Progenitor cell of endocrine pancreas (in vitro differentiated cells): ENCODE measurements at regions not wholly inside any gene's neighbourhood (a gene's known extent, or its start where the extent isn't known, plus 50 kb on each side); places are given as distances from the start of the nearest gene placed in this dataset.

Experiments used
- DNase-seq: peaks from one replicate; pipeline ENCODE4 v3.0.0; 2021; ENCODE audit warnings: low spot score; ENCODE audit not compliant: unreplicated experiment
- H3K27ac Mint-ChIP-seq: 2 replicates; pipeline ENCODE4 v1.8.0; 2021; ENCODE audit warnings: mild to moderate bottlenecking, moderate library complexity, mixed read lengths
- H3K27me3 Mint-ChIP-seq: 2 replicates; pipeline ENCODE4 v1.8.0; 2021; ENCODE audit warnings: mixed read lengths
- H3K36me3 Mint-ChIP-seq: 2 replicates; pipeline ENCODE4 v1.8.0; 2022; ENCODE audit warnings: mixed read lengths; ENCODE audit not compliant: insufficient read depth
- H3K4me1 Mint-ChIP-seq: 2 replicates; pipeline ENCODE4 v1.8.0; 2021; ENCODE audit warnings: low read depth, mixed read lengths
- H3K4me3 Mint-ChIP-seq: 2 replicates; pipeline ENCODE4 v1.8.0; 2021; ENCODE audit warnings: low read depth, mild to moderate bottlenecking, moderate library complexity, mixed read lengths
- H3K9me3 Mint-ChIP-seq: 2 replicates; pipeline ENCODE4 v1.8.0; 2021; ENCODE audit warnings: low read depth, mixed read lengths
- TF ChIP-seq, protein P1 (sequence below): fragments of 200-600 bp; sonication (generic); IDR thresholded peaks from one replicate; pipeline ENCODE4 v1.5.0; 2021; ENCODE audit warnings: antibody characterized with exemption, mild to moderate bottlenecking; ENCODE audit not compliant: unreplicated experiment

DNA sequence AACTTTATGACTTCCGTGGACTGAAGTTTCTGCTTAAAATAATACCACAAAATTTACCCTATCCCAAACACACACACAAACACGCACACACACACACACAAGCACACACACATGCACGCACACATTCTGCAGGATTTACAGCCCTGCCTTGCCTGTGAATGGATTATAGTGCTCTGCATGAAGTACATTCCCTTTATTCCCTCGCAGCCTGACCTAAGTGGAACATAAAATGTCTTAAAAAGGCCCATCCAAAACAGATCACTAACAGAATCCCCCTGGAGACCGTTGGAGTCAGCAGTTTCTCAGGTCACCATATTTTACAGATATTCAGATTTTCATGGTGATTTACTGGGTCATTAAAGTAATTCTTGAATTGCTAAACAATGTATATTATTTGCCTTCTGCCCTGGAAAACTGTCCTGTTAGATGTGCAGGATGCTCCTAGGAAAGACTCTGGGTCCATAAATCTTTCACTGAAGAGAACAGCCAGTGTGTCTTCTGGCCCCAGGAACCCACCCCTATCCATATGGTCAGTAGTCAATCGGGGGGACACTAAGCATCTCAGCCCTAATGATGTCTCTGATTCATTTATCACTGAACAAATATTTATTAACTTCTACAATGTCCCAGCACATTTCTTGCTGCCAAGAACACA is 587.7 kb upstream of the BOD1L1 start:
- DNase-seq = no peak
- no peak overlapping the region for H3K27ac Mint-ChIP-seq
- peaks cover 1% of the 10 kb centered on the region for H3K36me3 Mint-ChIP-seq
- H3K27me3 Mint-ChIP-seq = no peaks in the 10 kb centered on the region
- no peak overlapping the region for H3K4me3 Mint-ChIP-seq
- TF ChIP-seq, protein P1, sequence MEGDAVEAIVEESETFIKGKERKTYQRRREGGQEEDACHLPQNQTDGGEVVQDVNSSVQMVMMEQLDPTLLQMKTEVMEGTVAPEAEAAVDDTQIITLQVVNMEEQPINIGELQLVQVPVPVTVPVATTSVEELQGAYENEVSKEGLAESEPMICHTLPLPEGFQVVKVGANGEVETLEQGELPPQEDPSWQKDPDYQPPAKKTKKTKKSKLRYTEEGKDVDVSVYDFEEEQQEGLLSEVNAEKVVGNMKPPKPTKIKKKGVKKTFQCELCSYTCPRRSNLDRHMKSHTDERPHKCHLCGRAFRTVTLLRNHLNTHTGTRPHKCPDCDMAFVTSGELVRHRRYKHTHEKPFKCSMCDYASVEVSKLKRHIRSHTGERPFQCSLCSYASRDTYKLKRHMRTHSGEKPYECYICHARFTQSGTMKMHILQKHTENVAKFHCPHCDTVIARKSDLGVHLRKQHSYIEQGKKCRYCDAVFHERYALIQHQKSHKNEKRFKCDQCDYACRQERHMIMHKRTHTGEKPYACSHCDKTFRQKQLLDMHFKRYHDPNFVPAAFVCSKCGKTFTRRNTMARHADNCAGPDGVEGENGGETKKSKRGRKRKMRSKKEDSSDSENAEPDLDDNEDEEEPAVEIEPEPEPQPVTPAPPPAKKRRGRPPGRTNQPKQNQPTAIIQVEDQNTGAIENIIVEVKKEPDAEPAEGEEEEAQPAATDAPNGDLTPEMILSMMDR = no peak
- peaks cover 24% of the 10 kb centered on the region for H3K4me1 Mint-ChIP-seq
- H3K9me3 Mint-ChIP-seq = peaks cover 16% of the 10 kb centered on the region

DNA sequence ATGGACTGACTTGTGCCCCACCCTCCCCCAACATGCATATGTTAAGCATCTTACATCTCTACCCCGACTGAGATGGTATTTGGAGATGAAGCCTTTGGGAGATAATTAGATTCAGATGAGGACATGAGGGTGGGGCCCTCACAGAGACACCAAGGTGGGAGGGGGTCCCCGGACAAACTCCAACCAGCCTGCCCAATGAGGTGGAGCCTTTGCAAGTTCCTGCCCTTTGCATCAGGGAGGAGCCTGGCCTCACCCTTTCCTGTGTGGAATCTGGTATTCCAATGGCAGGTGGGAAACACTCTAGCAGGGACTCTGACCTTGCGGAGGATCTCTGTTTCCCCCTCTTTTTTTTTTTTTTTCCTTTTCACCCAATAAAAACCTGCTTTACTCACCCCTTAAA is 589.9 kb upstream of the BOD1L1 start:
- DNase-seq = no peak
- H3K27me3 Mint-ChIP-seq = no peaks in the 10 kb centered on the region
- TF ChIP-seq, protein P1 = no peak
- H3K9me3 Mint-ChIP-seq = peaks cover 13% of the 10 kb centered on the region
- H3K4me1 Mint-ChIP-seq = peaks cover 31% of the 10 kb centered on the region
- H3K36me3 Mint-ChIP-seq = peaks cover 1% of the 10 kb centered on the region
- no peak overlapping the region for H3K27ac Mint-ChIP-seq
- H3K4me3 Mint-ChIP-seq = no peak overlapping the region

DNA sequence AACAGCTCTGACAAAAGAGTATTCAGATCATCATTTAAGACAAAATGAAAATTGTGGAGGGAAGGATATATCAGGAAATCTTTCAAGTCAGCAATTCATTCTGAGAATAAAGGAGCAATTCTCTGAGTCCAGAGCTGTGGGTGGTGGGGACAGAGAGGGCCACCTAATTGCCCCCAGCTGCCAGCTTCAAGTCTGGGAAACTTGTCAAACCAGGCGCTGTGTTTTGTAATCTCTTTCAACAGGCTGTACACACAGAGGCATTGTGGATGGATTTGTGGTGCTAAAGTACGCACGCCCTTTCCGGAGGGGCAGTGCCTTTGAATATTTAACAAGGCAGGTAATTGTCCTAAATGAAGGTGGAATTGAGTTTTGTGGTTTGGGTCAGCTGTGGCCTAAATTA is 591.1 kb upstream of the BOD1L1 start:
- Mint-ChIP-seq H3K36me3 (no peaks in the 10 kb centered on the region), H3K9me3 (peaks cover 6% of the 10 kb centered on the region), H3K27ac (peak overlapping the region; percentile 60), H3K27me3 (no peaks in the 10 kb centered on the region), H3K4me3 (peak overlapping the region; percentile 19), H3K4me1 (peaks cover 39% of the 10 kb centered on the region)
- DNase-seq = no peak
- TF ChIP-seq, protein P1 = no peak

DNA sequence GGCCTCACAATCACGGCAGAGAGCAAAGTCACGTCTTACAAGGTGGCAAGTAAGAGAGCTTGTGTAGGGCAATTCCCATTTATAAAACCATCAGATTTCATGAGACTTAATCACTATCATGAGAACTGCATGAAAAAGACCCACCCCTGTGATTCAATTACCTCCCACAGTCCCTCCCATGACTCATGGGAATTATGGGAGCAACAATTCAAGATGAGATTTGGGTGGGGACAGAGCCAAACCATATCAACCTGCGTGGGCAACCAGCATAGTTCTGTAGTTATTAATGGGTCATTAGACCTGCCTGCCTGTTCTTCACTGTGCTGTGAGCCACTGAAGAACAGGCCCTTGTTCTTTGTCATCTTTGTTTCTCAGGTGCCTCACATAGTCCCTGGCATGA is 593.7 kb upstream of the BOD1L1 start:
- no peaks in the 10 kb centered on the region for H3K36me3 Mint-ChIP-seq
- H3K9me3 Mint-ChIP-seq = peaks cover 2% of the 10 kb centered on the region
- DNase-seq = no peak
- H3K27ac Mint-ChIP-seq = no peak overlapping the region
- TF ChIP-seq, protein P1 = no peak
- H3K4me3 Mint-ChIP-seq = no peak overlapping the region
- peaks cover 49% of the 10 kb centered on the region for H3K4me1 Mint-ChIP-seq
- H3K27me3 Mint-ChIP-seq = no peaks in the 10 kb centered on the region

DNA sequence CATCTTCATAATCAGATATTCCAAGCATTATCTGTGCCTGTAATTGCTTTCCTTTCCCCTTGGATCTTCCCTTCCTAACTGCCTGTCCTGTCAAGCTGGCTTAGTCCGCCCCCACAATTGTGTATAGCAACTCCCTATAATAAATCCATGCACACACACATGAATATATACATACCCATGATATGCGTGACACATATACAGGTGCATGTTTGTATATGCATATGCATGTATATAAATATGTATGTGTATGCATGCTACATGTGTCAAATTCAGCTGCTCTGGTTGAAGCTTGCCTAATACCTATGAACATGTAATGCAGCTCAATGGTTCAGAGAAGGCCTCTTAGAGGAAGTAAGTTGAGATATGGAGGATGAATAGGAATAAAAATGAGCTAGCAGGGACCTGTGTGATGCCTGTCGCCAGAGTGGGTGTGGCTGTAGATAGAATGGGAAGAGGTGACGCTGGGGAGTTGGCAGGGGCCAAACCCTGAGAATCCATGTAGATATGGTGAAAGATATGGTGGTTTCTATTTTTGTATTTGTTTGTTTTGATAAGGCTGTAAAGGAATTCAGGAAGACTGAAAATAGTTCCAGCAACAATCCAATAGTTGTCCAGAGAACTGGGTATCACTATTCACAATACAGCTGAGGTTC is 595.0 kb upstream of the BOD1L1 start:
- Mint-ChIP-seq H3K4me1 (peaks cover 48% of the 10 kb centered on the region), H3K27me3 (peaks cover under 1% of the 10 kb centered on the region), H3K36me3 (no peaks in the 10 kb centered on the region), H3K9me3 (no peaks in the 10 kb centered on the region), H3K4me3 (no peak overlapping the region), H3K27ac (no peak overlapping the region)
- TF ChIP-seq, protein P1 = no peak
- no peak for DNase-seq
